ENCODE measurements at regions not wholly inside any gene's neighbourhood (a gene's known extent, or its start where the extent isn't known, plus 50 kb on each side); places are given as distances from the start of the nearest gene placed in this dataset.
"Not testable (repeated sequence)": the region's sequence is repeated elsewhere in the genome, so short reads cannot be mapped to it uniquely, and the experiment has no call there.

DNA sequence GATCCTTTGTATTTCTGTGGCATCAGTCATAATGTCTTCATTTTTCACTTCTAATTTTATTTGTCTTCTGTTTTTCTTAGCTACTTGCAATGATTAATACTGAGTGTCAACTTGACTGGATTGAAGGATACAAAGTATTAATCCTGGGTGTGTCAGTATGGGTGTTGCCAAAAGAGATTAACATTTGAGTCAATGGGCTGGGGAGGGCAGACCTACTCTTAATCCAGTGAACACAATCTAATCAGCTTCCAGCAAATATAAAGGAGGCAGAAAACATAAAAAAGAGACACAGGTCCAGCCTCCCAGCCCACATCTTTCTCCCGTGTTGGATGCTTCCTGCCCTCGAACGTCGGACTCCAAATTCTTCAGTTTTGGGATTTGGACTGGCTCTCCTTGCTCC, 640.9 kb upstream of the MIR17HG start:
- no peak for DNase-seq (ENCODE audit: low read depth, low spot score)

- no peak for DNase-seq (ENCODE audit: low read depth, low spot score)
Observed at GRCh38 chr13:90708128-90708527, 639.4 kb upstream of the MIR17HG start.

DNA sequence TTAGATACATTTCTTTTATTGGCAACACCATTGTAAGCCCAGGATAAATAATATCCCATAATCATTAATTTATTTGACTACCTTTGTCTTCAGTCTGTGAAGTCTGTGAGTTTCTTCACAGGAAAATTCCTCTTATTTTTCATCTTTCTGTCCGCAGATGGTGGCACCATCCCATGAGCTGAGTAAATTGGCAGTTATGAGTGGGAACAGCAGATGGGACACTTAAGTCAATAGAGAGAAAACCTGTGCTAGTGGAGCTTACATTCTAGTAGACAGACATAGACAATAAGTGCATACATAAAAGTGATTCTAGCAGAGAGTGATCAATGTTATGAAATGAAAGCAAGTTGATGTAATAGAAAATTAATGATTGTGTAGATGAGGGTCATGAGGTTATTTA, 638.2 kb upstream of the MIR17HG start:
- no peak for DNase-seq (ENCODE audit: low read depth, low spot score)

GRCh38 chr13:90710164-90710759, 637.2 kb upstream of the MIR17HG start:
- DNase-seq (ENCODE audit: low read depth, low spot score), result no peak

- DNase-seq (ENCODE audit: low read depth, low spot score), result no peak
Observed at GRCh38 chr13:90713441-90714133, 633.9 kb upstream of the MIR17HG start.

GRCh38 chr13:90715485-90715884, 632.0 kb upstream of the MIR17HG start:
- no peak for DNase-seq (ENCODE audit: low read depth, low spot score)

- DNase-seq (ENCODE audit: low read depth, low spot score), result no peak
Observed at GRCh38 chr13:90717451-90717936, 630.0 kb upstream of the MIR17HG start.

DNA sequence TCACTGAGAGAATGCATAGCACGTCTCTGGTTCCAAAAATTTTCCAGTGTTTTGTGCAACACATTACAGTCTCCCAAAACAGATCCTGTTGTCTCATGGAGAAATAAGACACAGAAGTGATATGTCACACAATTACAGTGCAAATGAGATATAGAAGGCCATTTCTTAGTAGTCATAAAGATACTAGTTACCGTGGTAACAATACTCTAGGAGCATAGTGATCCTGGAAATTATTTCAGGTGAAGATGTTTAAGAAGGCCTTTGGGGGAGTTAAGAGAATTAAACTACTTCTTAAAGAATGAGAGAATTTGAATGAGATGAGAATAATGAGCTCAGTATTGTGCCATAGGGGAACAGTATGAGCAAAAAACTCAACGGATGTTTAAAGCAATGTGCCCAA, 628.0 kb upstream of the MIR17HG start:
- DNase-seq (ENCODE audit: low read depth, low spot score), result no peak

- DNase-seq (ENCODE audit: low read depth, low spot score), result no peak
Observed at GRCh38 chr13:90721937-90722336, 625.5 kb upstream of the MIR17HG start.

DNA sequence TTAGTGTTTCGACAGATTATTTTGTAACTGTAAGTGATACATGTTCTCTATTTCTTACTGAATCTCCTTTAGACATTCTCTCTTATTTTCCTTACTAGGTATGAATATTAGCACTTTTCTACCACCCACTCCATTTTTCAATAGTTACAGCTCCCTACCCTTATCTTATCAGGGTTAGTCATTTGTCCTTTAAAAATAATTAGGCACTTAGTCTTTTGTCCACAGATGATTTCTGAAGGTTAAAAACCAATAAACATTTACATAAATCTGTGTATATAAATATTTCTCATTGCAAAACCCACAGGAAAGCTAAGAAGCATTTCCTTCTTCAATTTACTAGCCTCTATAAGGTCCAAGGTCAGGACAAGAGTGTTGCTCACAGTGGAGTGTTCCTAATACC, 624.1 kb upstream of the MIR17HG start:
- no peak for DNase-seq (ENCODE audit: low read depth, low spot score)

- no peak for DNase-seq (ENCODE audit: low read depth, low spot score)
Observed at GRCh38 chr13:90726375-90726774, 621.1 kb upstream of the MIR17HG start.

GRCh38 chr13:90732049-90732448, 615.4 kb upstream of the MIR17HG start:
- DNase-seq (ENCODE audit: low read depth, low spot score), result no peak

- DNase-seq (ENCODE audit: low read depth, low spot score), result not testable (repeated sequence)
Observed at GRCh38 chr13:90734497-90734896, 613.0 kb upstream of the MIR17HG start.

- DNase-seq (ENCODE audit: low read depth, low spot score), result no peak
Observed at GRCh38 chr13:90738881-90739280, 608.6 kb upstream of the MIR17HG start.

DNA sequence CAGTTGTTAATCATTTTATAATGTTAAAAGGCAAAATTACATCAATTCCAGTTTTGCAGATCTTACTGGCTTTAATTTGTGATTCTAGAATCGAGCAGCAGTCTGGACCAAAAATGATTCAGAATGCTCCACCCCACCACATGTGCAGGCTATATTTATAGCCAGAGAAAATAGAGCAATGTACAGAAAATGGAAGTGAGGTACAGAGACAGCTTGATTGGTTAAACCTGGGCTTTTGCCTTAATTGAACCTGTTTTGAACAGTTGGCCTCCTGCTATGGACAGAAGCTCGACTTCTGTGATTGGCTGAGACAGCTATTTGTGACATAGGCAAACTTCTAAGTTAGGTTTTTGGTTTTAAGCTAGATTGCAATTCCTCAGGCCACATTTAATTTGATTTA, 607.4 kb upstream of the MIR17HG start:
- no peak for DNase-seq (ENCODE audit: low read depth, low spot score)

GRCh38 chr13:90742381-90742780, 605.1 kb upstream of the MIR17HG start:
- no peak for DNase-seq (ENCODE audit: low read depth, low spot score)

DNA sequence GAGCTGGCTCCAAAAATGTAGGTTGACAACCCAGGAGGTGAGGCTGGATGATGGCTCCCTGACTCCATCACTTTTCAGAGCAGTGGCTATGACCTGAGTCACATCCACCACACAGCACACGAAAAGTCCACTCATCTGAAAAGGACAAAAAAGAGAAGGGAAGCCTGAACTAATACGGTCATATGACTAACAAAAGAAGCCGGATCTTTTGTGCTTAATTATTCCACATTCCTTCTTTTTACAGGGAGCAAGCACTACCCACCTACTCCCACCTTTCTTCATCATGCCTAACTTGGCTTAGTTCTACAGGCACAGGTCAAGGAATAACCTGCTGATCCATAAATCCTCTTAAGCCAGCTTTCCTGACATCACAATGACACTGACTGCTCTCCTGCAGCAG, 601.3 kb upstream of the MIR17HG start:
- DNase-seq (ENCODE audit: low read depth, low spot score), result peak; percentile 20

GRCh38 chr13:90750021-90750420, 597.5 kb upstream of the MIR17HG start:
- DNase-seq (ENCODE audit: low read depth, low spot score), result no peak

DNA sequence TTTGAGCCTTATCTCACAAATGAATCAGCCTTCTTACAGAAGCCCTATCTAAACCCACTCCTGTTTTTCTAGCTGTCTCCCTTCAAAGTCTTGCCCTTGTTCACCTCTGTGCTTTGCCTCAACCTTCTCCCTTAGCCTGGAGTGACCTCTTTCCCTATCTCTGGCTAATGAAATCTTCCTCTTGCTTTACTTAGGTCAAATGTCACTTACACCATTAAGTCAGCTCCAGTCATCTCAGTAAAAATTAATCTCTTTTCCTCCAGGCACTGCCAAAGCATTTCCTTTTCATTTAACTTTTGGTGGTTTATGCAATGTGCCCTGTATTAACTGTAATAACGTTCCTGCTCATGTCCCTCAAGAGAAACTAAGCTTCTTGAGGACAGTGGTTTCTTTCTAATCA, 596.5 kb upstream of the MIR17HG start:
- DNase-seq (ENCODE audit: low read depth, low spot score), result no peak

DNA sequence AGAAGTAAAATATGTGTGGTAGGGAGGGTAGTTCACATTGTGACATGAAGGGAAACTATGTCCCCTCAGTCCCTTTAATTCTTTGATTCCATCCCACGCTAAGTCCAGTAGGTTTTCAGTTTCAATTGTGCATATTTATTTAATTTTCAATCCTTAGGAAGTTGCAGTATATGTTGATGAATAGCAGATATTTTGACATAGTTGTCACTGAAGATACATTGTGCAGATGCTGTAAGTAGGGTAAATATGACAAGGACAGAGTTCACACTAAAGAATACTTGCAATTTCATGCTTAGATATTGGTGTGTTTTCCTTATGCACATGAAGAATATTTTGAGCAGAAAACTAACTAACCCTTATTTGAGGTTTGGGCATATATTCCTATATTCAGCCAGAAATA, 595.4 kb upstream of the MIR17HG start:
- no peak for DNase-seq (ENCODE audit: low read depth, low spot score)

DNA sequence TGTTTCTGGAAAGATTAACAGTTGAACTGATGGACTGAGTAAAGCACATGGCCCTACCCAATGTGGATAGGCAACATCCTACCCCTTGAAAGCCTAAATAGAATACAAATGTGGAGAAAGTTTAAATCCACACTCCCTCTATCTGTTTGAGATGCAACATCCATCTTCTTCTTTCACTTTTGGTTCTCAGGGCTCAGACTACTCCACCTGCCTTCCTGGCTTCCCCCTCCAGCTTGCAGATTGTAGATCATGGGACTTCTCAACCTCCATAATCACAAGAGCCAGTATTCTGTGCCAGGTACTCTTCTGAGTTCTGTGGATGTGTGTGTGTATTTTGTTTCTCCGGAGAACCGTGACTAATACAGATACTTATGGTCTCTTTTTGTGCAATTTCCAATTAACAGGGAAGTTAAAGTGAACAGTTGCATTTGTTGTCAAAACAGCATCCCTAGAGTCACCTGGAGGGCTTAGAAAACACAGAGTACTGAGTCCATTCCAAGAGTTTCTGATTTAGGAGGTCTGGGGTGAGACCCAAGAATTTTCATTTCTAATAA, 590.3 kb upstream of the MIR17HG start:
- no peak for DNase-seq (ENCODE audit: low read depth, low spot score)

GRCh38 chr13:90760639-90761038, 586.8 kb upstream of the MIR17HG start:
- DNase-seq (ENCODE audit: low read depth, low spot score), result no peak

DNA sequence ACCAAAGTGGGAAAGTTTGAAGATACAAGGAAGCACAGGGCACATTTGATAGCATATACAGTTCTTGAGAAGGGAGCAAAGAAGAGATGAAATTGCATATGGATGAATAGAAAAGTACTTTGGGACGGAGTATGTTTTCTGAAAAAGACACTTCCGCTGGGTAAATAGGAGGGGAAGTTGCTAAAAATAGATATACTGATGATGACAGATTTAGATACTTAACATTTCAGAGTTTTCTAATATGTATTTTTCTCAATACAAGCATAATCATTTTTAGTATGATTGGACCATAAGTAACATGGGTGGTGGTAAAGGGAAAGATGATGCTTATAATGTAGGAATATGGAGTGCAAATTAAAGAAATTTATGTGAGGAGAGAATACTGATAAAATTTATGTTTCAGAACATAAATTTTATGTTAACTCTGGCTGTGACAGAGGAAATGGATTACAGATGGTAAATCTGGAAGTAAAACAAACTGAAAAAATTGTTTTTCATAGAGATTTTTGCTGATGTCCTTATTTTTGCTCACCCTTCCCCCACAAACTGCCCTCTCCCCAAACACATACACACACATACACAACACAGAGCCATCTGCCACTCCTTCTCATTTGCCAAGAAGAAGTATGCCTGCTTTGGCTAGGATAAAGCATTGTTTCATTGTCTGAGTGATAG, 583.9 kb upstream of the MIR17HG start:
- no peak for DNase-seq (ENCODE audit: low read depth, low spot score)
